ENCODE measurements at regions not wholly inside any gene's neighbourhood (a gene's known extent, or its start where the extent isn't known, plus 50 kb on each side); places are given as distances from the start of the nearest gene placed in this dataset.

DNA sequence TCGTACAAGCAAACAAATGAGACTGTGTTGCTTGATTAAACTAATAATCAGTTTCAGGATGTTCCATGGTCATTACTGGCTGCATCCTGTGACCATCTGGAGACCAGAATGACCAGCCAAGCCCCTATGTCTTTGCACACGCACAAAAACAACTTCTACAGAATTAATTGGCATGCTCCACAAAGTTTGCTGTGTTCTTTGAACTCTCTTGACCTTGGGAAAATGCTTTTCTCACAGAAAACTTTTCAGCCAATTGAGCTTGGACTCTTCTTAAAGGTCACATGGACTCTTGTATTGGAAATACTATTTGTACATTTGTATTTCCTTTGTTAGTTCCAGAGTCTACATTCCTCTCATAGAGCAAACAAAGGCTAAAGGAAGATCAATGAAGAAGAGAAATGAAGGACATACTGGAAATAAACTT lies 147.8 kb downstream of the ARRDC3 start:
- no peak for DNase-seq

DNA sequence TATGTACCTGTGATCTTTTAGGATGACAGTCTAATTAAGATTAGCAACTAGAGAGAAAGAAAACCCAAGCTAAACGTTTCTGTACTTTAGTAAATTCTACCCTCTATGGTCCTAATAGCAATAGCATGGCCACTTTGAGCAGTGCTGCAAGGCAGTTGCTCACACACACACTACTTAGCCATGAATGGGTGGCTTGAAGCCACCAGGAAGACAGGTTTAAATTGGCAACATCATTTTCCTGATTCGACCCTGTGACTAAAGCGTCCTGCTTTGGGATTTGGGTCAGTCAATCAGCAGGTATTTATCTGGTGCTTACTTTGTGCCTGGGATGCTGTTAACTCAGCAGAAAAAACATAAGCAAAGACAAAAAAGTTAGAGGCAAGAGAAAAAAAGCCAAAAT lies 150.6 kb downstream of the ARRDC3 start:
- no peak for DNase-seq

GRCh38 chr5:91229031-91229727 lies 153.9 kb downstream of the ARRDC3 start:
- DNase-seq = no peak

- DNase-seq = no peak
These were observed 154.9 kb downstream of the ARRDC3 start for GRCh38 chr5:91228188-91228587.

GRCh38 chr5:91225848-91226686 lies 157.1 kb downstream of the ARRDC3 start:
- no peak for DNase-seq

GRCh38 chr5:91224969-91225368 lies 158.1 kb downstream of the ARRDC3 start:
- DNase-seq = no peak

DNA sequence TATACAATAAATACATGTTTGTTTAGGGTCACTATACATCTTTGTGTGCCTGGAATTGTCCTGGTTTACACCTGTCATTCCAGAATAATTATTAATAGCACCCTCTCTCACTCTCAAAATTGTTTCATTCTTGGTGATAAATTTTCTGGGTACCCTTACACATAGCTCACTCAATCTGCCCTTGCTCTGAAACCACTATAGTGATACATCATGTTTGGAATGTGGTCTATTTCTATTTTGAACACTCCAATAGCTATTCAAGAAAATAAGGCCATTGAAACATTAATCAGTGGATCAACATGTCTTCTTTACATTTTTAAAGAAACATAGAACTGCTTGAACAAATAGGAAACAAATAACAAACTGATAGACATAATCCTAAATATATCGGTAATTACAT lies 158.7 kb downstream of the ARRDC3 start:
- DNase-seq = no peak

- no peak for DNase-seq
These were observed 159.2 kb downstream of the ARRDC3 start for GRCh38 chr5:91223886-91224285.

DNA sequence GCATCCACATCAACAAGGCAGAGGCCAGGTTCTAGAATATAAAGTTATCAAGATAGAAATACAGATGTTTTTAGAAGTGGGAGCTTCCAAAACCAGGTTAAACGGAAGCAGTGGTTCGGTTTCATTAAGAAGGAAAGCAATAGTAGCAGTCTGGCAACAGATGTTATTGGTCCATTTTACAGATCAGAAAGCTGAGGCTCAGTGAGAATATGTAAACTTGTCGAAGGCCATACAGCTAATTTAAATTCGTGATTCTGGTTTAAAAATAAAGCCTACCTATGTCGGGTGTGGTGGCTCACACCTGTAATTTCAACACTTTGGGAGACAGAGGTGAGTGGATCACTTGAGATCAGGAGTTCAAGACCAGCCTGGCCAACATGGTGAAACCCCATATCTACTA lies 160.6 kb downstream of the ARRDC3 start:
- no peak for DNase-seq

DNA sequence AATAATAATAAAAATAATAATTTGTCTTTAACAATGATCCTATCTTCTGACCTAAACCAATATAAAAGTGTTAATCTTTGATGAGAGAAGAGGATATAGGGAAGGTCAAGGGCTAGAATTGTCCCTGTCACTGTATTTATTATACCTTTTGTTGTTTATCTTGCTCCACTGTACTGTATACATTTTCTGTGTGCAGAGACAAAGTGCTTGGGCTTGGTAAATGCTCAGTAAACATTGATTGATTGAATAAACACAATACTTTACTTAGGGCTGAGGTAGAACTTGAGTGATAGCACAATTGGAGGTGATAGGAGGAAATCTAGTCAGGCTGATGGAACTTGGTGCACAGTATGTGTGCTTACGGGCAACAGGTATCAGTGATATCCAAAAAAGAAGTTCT lies 161.2 kb downstream of the ARRDC3 start:
- DNase-seq = no peak

GRCh38 chr5:91219803-91220371 lies 163.2 kb downstream of the ARRDC3 start:
- no peak for DNase-seq

DNA sequence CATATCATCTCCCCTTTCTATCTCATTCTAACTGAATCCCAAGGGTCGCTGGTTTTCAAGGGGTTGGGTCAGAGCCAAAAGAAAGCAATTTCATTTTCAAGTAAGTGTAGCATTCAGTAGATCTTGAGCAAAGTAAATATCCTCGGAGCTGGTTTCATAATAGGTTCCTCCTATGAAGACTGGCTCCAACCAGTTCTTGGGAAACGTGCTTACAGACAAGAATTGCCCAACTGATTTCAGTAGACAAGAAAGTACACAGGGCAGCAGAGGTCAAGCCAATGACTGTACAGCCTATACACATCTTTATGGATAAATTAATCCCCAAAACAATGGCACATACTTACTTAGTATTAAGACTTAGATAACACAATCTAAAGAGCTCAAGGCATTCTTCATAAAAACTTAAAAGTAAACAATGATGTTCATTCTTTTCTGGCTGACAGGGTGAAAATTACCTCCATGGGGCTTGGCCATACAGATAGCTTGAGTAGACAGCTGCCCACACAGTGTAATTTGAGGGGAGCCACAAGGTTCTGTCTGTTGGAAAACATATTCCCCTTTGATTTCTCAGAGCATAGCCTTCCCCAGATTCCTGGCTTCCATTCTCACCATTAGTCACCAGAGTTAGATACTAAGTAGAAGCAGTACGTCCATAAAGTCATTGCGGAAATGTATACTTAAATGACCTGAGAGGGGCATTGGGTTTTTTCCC lies 163.9 kb downstream of the ARRDC3 start:
- no peak for DNase-seq

DNA sequence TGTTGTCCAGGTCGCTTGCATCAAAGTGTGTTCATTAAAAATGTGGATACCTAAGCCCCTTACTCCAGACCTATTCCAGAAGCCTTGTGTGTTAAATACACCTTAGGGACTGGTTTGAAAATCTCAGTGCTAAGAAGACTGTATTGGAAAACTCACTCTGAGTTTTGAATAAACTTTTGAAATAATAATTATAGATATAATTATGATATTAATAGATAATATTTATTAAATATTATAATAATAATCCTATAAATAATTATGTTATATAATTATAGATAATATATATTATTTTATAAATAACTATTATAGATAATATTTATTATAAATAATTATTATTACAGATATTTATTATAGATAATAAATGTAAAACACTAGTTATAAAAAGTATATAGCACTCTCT lies 165.3 kb downstream of the ARRDC3 start:
- no peak for DNase-seq

DNA sequence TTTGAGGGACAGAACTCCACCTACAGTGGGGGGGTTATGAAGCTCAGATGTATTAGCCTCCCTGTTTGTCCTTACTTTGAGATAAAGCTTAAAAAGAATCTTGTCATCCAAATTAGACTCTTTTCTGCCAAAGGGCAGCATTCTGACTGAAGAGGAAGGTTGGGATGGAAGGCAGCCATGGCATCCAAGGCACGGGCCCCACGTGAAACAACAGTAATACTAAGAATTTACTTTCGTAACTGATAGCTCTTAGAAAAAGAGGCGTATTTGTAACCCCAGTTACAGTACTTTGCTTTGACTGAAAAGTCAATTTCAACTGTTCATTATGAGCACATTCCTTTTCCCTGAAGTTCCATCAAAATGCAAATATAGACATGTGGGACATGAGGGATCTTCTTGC lies 168.5 kb downstream of the ARRDC3 start:
- no peak for DNase-seq
